ENCODE measurements at regions not wholly inside any gene's neighbourhood (a gene's known extent, or its start where the extent isn't known, plus 50 kb on each side); places are given as distances from the start of the nearest gene placed in this dataset.
"Not testable (repeated sequence)": the region's sequence is repeated elsewhere in the genome, so short reads cannot be mapped to it uniquely, and the experiment has no call there.

GRCh38 chr4:119408561-119409224 is 86.8 kb upstream of the FABP2 start:
- not testable (repeated sequence) for TF ChIP-seq CTCF (conservative IDR thresholded peaks at IDR 0.05; ENCODE audit: low read length); EZH2phosphoT487 (IDR thresholded peaks at IDR 0.05; ENCODE audit: borderline replicate concordance, low read depth, low read length)
